CD4-positive, alpha-beta T cell treated with Interleukin-1 beta for 1 hour (primary cell): ENCODE measurements at regions not wholly inside any gene's neighbourhood (a gene's known extent, or its start where the extent isn't known, plus 50 kb on each side); places are given as distances from the start of the nearest gene placed in this dataset.

ENCODE experiments used
- DNase-seq, 2 donors: peaks; one replicate each; pipeline ENCODE4 v3.0.0-alpha.2; 2020 to 2022

- no peak for DNase-seq
Observed at GRCh38 chr2:11955884-11956291, 209.5 kb downstream of the LPIN1 start.

DNA sequence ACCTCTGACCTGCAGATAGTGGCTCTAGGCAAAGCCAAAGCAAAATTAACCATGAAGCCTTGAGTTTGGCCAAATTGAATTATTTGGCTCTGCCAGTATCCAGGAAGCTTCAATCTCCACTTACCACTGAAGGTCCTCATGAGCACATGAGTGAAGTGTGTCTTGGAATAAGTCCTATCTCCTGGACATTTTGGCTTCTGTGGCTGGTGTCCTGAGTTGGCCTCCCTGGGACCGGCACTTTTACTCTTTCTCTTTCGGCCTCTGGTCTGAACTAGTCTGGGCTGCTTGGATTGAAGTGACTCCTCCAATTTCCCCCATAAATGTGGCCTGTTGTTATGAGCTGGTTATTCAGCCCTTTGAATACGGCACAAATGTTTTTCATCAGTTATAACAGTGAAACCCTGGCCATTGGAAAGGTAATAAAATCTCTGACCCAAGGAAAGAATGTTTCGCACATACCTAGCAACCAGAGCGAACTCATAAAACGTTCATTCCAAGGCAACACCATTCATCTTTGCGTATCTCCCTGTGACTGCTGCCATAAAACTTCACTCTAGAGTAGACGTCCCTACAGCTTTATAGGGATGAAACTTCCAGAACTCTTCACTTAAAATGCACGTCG lies 216.4 kb downstream of the LPIN1 start:
- DNase-seq, result no peak

GRCh38 chr2:11963966-11964365 lies 217.5 kb downstream of the LPIN1 start:
- no peak for DNase-seq

- DNase-seq, result no peak
Observed at GRCh38 chr2:11967946-11968465, 221.6 kb downstream of the LPIN1 start.

GRCh38 chr2:11968521-11968920 lies 222.1 kb downstream of the LPIN1 start:
- no peak for DNase-seq

- no peak for DNase-seq
Observed at GRCh38 chr2:11969774-11970173, 223.3 kb downstream of the LPIN1 start.

GRCh38 chr2:11974573-11974972 lies 228.1 kb downstream of the LPIN1 start:
- DNase-seq, result no peak

GRCh38 chr2:11975373-11975772 lies 228.9 kb downstream of the LPIN1 start:
- DNase-seq, result no peak

DNA sequence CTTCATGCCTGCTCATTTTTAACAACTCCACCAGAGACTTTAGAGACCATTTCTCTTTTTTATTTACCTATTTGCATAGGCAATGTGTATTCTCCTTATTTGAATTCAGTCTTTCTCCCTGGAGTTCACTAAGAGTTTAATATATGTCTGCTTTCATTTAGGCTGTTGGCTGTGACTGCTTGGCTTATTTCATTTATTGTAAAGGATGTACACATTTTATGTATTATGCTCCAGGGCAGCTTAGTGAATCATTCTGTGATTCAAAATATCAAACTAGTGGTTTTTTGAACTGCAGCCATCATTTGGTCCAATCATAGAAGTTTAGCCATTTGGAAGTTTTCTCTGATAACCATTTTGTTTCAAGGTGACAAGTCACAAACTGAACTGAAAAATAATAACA lies 229.6 kb downstream of the LPIN1 start:
- DNase-seq, result no peak

DNA sequence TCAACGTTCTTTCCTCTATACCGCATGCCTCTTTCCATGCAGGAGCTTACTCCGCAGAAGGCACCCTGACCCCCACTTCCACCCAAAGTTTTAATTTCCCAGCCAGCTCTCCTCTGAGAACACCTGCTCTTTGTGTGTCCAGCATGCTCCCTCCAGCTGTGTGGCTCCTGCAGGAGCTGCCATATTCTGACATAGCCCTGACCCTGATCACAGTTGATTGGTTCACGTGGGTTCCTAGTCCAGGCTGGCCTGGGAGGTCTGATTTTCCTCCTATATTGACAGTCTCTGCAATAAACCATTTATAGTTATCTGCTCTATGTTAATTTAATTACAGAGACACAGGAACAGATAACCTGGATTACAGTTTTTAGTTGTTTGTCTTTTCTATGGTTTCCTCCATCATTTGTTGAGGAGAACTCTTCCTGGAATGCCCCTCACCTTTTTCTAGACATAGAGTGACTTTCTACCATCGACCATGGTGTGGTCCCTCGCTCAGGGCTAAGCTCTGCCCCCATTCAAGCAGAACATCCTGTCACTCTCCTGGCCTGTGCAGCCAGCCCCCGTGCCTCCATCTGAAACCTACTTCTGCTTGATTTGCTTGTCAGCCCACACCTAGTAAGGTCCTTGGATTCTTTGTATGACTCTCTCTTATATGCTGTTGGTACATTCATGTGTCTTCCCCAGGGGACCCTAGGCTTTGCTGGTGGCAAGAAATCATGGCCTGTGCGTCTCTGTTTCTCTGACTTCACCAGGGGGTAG lies 231.5 kb downstream of the LPIN1 start:
- DNase-seq, result no peak

- DNase-seq, result no peak
Observed at GRCh38 chr2:11980809-11981208, 234.4 kb downstream of the LPIN1 start.

DNA sequence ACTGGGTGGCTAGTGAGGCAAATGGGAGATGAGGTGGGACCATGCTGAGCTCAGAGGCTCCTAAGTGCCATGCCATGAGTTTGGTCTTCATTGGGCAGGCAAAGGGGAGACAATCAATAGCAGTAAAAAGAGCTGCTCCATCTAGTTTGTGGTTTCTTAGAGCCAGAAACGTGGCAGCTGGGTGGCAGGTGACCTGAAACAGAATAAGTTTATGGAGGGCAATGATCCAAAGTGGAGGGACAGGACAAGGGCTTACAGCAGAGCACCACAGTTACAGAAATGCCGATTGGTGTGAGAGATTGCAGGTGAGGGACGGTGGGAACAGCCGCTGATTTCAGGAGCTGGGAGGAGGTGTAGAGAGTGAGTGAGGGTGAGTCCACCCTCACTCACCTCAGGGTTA lies 237.0 kb downstream of the LPIN1 start:
- no peak for DNase-seq

GRCh38 chr2:11983870-11984269 lies 237.4 kb downstream of the LPIN1 start:
- DNase-seq, result no peak

- no peak for DNase-seq
Observed at GRCh38 chr2:11984316-11985158, 238.1 kb downstream of the LPIN1 start.

DNA sequence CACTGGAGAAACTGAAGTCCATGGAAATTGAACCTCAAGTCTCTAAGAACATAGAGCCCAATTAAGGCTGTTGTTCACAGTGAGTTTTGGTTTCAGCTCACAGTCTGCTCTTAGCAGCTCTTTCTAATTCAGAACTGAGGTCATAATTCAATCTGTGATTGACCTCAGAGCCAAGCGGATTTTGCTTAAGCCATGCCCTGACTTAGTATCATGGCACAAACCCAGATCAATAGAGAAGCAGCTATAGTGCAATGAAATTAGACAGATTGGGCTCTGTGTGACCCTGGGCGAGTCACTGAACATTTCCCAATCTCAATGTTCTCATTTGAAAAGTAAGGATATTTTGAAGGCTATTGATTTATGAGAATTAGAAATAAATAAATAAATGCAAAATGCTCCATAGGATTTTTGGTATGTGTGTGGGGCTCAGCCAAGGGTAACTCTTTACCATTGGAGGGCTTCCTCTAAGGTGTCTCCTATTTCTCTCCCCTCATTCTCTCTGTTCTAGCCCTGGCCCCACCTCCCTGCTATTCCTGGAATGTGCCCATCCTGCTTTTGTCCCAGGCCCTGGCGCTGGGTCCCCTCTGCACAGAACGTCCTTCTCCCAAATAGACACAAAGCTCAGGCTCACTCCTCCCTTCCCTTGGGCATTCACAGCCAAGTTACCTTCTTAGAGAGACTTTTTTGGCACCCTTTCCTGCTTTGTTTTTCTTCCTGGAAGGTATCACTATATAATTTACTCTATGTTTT lies 239.6 kb downstream of the LPIN1 start:
- DNase-seq, result no peak

DNA sequence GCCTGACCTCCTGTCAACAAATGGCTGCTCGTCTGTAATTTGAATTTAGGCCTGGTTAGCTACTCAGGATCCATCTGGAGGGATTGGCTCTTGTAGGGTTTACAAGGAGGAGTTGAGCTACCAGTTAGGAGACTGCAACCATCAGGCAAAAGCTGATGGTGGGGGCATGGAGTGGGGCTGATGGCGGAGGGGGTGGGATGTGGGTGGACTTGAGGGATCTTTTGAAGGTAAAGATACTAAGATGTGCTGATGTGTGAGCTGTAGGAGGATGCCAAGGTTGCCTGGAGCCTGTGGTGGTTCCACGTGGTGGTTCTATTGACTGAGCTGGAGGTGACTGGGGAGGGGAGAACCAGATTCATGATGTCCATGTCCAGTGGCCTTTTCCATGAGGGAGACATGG lies 240.7 kb downstream of the LPIN1 start:
- no peak for DNase-seq

- DNase-seq, result no peak
Observed at GRCh38 chr2:11988691-11989353, 242.4 kb downstream of the LPIN1 start.

GRCh38 chr2:11989354-11989703 lies 242.9 kb downstream of the LPIN1 start:
- DNase-seq, result no peak

GRCh38 chr2:11990576-11990975 lies 244.1 kb downstream of the LPIN1 start:
- no peak for DNase-seq

DNA sequence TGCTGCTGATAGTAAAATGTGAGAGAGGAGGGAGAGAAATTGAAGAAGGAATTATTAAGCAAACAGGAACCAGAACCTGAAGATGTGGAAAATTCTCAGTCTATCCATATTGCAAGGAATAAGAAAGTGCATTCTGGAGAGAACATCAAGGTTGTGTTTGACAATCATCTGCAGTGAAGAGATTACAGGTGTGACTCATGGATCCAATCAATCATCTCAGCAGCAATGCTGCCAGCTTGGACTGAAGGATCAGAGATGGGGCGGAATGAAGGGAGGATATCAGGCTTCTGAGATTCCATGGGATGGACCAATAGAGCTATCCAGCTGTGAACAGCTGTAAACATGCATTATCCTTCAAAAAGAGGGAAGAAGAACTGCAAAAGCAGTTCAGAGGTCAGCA lies 247.3 kb downstream of the LPIN1 start:
- no peak for DNase-seq

DNA sequence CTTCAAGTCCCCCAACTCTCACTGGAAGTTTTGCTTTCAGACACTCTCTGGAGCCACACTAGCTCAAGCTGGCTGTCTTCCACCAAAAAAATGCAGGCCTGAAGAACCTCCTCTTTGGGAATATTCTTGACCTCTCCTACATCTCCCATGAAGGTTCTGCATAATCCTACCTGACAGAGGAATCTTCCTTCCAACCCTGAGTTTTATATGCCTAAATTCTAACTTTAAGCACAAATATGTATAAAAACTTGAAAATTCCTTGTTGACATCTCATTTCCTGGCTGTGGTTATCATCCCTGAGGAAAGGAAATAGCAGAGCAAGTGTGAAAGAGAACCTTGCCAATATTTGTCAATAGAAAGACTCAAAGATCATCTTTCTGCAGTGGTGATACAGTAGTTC lies 249.0 kb downstream of the LPIN1 start:
- DNase-seq, result no peak

- no peak for DNase-seq
Observed at GRCh38 chr2:11996618-11997017, 250.2 kb downstream of the LPIN1 start.
